ENCODE measurements at regions not wholly inside any gene's neighbourhood (a gene's known extent, or its start where the extent isn't known, plus 50 kb on each side); places are given as distances from the start of the nearest gene placed in this dataset.
"Not testable (repeated sequence)": the region's sequence is repeated elsewhere in the genome, so short reads cannot be mapped to it uniquely, and the experiment has no call there.

GRCh38 chr1:168468042-168468809, 75.6 kb downstream of the XCL2 start:
- Mint-ChIP-seq H3K4me1 (peaks cover 55% of the 10 kb centered on the region), H3K9me3 (peaks cover 4% of the 10 kb centered on the region), H3K4me3 (peak overlapping the region in 1 of 3 experiments; percentile 17), H3K27me3 (ENCODE audit: low read depth) (peaks cover 7% of the 10 kb centered on the region), H3K36me3 (ENCODE audit: low read depth) (no peaks in the 10 kb centered on the region), H3K27ac (peak overlapping the region; percentile 63 to 71 (median 64))
- no peak for TF ChIP-seq CTCF (IDR thresholded peaks at IDR 0.05; ENCODE audit: unreplicated experiment in 3 of 3)

GRCh38 chr1:168467452-168467851, 76.3 kb downstream of the XCL2 start:
- H3K27me3 Mint-ChIP-seq (ENCODE audit: low read depth), result peaks cover 8% of the 10 kb centered on the region
- no peak for TF ChIP-seq CTCF (IDR thresholded peaks at IDR 0.05; ENCODE audit: unreplicated experiment in 3 of 3)
- no peak overlapping the region for H3K4me3 Mint-ChIP-seq
- peaks cover 4% of the 10 kb centered on the region for H3K9me3 Mint-ChIP-seq
- no peaks in the 10 kb centered on the region for H3K36me3 Mint-ChIP-seq (ENCODE audit: low read depth)
- no peak overlapping the region for H3K27ac Mint-ChIP-seq
- H3K4me1 Mint-ChIP-seq, result peaks cover 55% of the 10 kb centered on the region

GRCh38 chr1:168466714-168467131, 77.1 kb downstream of the XCL2 start:
- Mint-ChIP-seq H3K27me3 (ENCODE audit: low read depth) (peaks cover 12% of the 10 kb centered on the region), H3K27ac (peak overlapping the region; percentile 58 to 82 (median 61)), H3K4me3 (no peak overlapping the region), H3K36me3 (ENCODE audit: low read depth) (peaks cover under 1% of the 10 kb centered on the region), H3K9me3 (peaks cover 9% of the 10 kb centered on the region), H3K4me1 (peaks cover 55% of the 10 kb centered on the region)
- no peak for TF ChIP-seq CTCF (IDR thresholded peaks at IDR 0.05; ENCODE audit: unreplicated experiment in 3 of 3)

GRCh38 chr1:168466092-168466713, 77.6 kb downstream of the XCL2 start:
- peak overlapping the region in 2 of 3 experiments; percentile 7 to 41 for H3K4me3 Mint-ChIP-seq
- TF ChIP-seq CTCF (IDR thresholded peaks at IDR 0.05; ENCODE audit: unreplicated experiment in 3 of 3), result no peak

GRCh38 chr1:168461108-168461507, 82.7 kb downstream of the XCL2 start:
- not testable (repeated sequence) for H3K27ac Mint-ChIP-seq; H3K36me3 Mint-ChIP-seq (ENCODE audit: low read depth); H3K4me3 Mint-ChIP-seq
- Mint-ChIP-seq H3K27me3 (ENCODE audit: low read depth) (peaks cover 21% of the 10 kb centered on the region), H3K9me3 (peaks cover 33% of the 10 kb centered on the region), H3K4me1 (peaks cover 12% of the 10 kb centered on the region)

More at GRCh38 chr1:168466092-168466713, 77.6 kb downstream of the XCL2 start:
- peaks cover 54% of the 10 kb centered on the region for H3K4me1 Mint-ChIP-seq
- H3K9me3 Mint-ChIP-seq, result peaks cover 14% of the 10 kb centered on the region
- H3K36me3 Mint-ChIP-seq (ENCODE audit: low read depth), result peaks cover 6% of the 10 kb centered on the region
- H3K27ac Mint-ChIP-seq, result peak overlapping the region; percentile 58 to 82 (median 61)
- peaks cover 12% of the 10 kb centered on the region for H3K27me3 Mint-ChIP-seq (ENCODE audit: low read depth)

- not testable (repeated sequence) for H3K4me3 Mint-ChIP-seq; H3K4me1 Mint-ChIP-seq; H3K36me3 Mint-ChIP-seq (ENCODE audit: low read depth); H3K27ac Mint-ChIP-seq
- Mint-ChIP-seq H3K27me3 (ENCODE audit: low read depth) (peaks cover 26% of the 10 kb centered on the region), H3K9me3 (peaks cover 32% of the 10 kb centered on the region)
Measured at GRCh38 chr1:168457296-168457695, 86.5 kb downstream of the XCL2 start.

Measured in nephron (organoid).